ENCODE measurements at regions not wholly inside any gene's neighbourhood (a gene's known extent, or its start where the extent isn't known, plus 50 kb on each side); places are given as distances from the start of the nearest gene placed in this dataset.
"Not testable (repeated sequence)": the region's sequence is repeated elsewhere in the genome, so short reads cannot be mapped to it uniquely, and the experiment has no call there.

DNA sequence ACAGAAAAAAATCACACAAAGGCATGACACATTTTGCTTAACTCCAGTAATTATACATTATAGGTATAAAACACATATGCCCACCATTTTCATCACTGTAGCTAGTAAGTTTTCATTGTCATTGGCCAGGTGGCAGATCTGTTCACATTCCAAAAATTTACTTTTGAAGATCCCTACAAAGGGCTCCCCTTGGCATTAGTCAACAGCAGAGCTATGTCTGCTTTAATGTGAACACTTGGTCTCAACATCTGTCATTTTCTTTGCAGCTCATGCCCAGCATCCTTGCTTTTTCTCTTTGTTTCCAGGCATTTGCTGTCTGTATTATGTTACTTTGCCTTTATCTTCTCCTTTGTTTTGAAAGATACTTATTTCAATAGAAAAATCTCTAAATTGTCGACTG is 519.1 kb upstream of the FOXG1 start:
- TF ChIP-seq KLF7 (tag by site-specific recombination; IDR thresholded peaks at IDR 0.05; ENCODE audit: borderline replicate concordance) (no peak), ZNF335 (tag by site-specific recombination; conservative IDR thresholded peaks at IDR 0.05) (no peak), ZNF48 (tag by site-specific recombination; IDR thresholded peaks at IDR 0.05) (no peak), MYNN (tag by site-specific recombination; IDR thresholded peaks at IDR 0.05; ENCODE audit: borderline replicate concordance) (no peak), ZNF785 (tag by site-specific recombination; IDR thresholded peaks at IDR 0.05) (no peak), ZNF138 (tag by site-specific recombination; IDR thresholded peaks at IDR 0.05; ENCODE audit: borderline replicate concordance) (no peak), ZNF221 (tag by site-specific recombination; IDR thresholded peaks at IDR 0.05; ENCODE audit: borderline replicate concordance) (no peak), GFI1B (tag by site-specific recombination; IDR thresholded peaks at IDR 0.05) (no peak), ZNF394 (tag by site-specific recombination; IDR thresholded peaks at IDR 0.05; ENCODE audit: borderline replicate concordance) (no peak), ZNF645 (tag by site-specific recombination; IDR thresholded peaks at IDR 0.05) (no peak), ZNF239 (tag by site-specific recombination; IDR thresholded peaks at IDR 0.05) (no peak), TRIM28 (IDR thresholded peaks at IDR 0.05; ENCODE audit: borderline replicate concordance, low read length) (no peak), ZNF777 (tag by site-specific recombination; IDR thresholded peaks at IDR 0.05; ENCODE audit: borderline replicate concordance) (no peak), FEZF1 (tag by site-specific recombination; IDR thresholded peaks at IDR 0.05) (no peak), ZFP41 (tag by site-specific recombination; IDR thresholded peaks at IDR 0.05; ENCODE audit: borderline replicate concordance) (no peak)
- TF ChIP-seq, protein P1, sequence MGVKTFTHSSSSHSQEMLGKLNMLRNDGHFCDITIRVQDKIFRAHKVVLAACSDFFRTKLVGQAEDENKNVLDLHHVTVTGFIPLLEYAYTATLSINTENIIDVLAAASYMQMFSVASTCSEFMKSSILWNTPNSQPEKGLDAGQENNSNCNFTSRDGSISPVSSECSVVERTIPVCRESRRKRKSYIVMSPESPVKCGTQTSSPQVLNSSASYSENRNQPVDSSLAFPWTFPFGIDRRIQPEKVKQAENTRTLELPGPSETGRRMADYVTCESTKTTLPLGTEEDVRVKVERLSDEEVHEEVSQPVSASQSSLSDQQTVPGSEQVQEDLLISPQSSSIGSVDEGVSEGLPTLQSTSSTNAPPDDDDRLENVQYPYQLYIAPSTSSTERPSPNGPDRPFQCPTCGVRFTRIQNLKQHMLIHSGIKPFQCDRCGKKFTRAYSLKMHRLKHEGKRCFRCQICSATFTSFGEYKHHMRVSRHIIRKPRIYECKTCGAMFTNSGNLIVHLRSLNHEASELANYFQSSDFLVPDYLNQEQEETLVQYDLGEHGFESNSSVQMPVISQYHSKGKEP (tag by site-specific recombination; IDR thresholded peaks at IDR 0.05) = no peak
- TF ChIP-seq, protein P2, sequence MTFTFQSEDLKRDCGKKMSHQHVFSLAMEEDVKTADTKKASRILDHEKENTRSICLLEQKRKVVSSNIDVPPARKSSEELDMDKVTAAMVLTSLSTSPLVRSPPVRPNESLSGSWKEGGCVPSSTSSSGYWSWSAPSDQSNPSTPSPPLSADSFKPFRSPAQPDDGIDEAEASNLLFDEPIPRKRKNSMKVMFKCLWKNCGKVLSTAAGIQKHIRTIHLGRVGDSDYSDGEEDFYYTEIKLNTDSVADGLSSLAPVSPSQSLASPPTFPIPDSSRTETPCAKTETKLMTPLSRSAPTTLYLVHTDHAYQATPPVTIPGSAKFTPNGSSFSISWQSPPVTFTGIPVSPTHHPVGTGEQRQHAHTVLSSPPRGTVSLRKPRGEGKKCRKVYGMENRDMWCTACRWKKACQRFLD (tag by site-specific recombination; IDR thresholded peaks at IDR 0.05) = no peak
- TF ChIP-seq, protein P3, sequence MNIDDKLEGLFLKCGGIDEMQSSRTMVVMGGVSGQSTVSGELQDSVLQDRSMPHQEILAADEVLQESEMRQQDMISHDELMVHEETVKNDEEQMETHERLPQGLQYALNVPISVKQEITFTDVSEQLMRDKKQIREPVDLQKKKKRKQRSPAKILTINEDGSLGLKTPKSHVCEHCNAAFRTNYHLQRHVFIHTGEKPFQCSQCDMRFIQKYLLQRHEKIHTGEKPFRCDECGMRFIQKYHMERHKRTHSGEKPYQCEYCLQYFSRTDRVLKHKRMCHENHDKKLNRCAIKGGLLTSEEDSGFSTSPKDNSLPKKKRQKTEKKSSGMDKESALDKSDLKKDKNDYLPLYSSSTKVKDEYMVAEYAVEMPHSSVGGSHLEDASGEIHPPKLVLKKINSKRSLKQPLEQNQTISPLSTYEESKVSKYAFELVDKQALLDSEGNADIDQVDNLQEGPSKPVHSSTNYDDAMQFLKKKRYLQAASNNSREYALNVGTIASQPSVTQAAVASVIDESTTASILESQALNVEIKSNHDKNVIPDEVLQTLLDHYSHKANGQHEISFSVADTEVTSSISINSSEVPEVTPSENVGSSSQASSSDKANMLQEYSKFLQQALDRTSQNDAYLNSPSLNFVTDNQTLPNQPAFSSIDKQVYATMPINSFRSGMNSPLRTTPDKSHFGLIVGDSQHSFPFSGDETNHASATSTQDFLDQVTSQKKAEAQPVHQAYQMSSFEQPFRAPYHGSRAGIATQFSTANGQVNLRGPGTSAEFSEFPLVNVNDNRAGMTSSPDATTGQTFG (tag by site-specific recombination; IDR thresholded peaks at IDR 0.05; ENCODE audit: borderline replicate concordance) = no peak
- CTCF ChIA-PET = interaction anchor here (0.6 kb wide), 1 partner anchor 398 kb away, joined by 4 read pairs; no protein-coding TSS in a partner anchor

GRCh38 chr14:28252124-28252523 is 514.5 kb upstream of the FOXG1 start:
- CTCF ChIA-PET; POLR2A ChIA-PET; H3K9me3 ChIP-seq (ENCODE audit: control insufficient read depth, insufficient read depth, low read depth, low read length); H3K4me3 ChIP-seq (ENCODE audit: low read depth, low read length); H3K36me3 ChIP-seq (ENCODE audit: control insufficient read depth in 2 of 2, insufficient read depth in 1 of 2, low read length in 2 of 2); H3K4me1 ChIP-seq (ENCODE audit: control insufficient read depth, insufficient read depth, low read length); H3K27ac ChIP-seq (ENCODE audit: extremely low read depth, low read depth, low read length): not testable (repeated sequence)

More for the DNA sequence above, 519.1 kb upstream of the FOXG1 start:
- POLR2A ChIA-PET = no interaction called here
- H3K36me3 ChIP-seq (ENCODE audit: control insufficient read depth in 2 of 2, insufficient read depth in 1 of 2, low read length in 2 of 2) = no peaks in the 10 kb centered on the region
- no peaks in the 10 kb centered on the region for H3K4me1 ChIP-seq (ENCODE audit: control insufficient read depth, insufficient read depth, low read length)
- no peak overlapping the region for H3K4me3 ChIP-seq (ENCODE audit: low read depth, low read length)
- no peaks in the 10 kb centered on the region for H3K9me3 ChIP-seq (ENCODE audit: control insufficient read depth, insufficient read depth, low read depth, low read length)
- no peak overlapping the region for H3K27ac ChIP-seq (ENCODE audit: extremely low read depth, low read depth, low read length)

All from HEK293 (cell line).